Astrocyte (in vitro differentiated cells and primary cell): ENCODE measurements at regions not wholly inside any gene's neighbourhood (a gene's known extent, or its start where the extent isn't known, plus 50 kb on each side); places are given as distances from the start of the nearest gene placed in this dataset.

Experiments
- DNase-seq: peaks from one replicate; pipeline ENCODE4 v3.0.0-alpha.2; 2010; ENCODE audit warnings: low read depth
- FAIRE-seq: peaks from 2 replicates; lab custom pipeline; 2011; peaks lifted over from hg19 to GRCh38; lab: Jason Lieb, UNC
- H2AFZ ChIP-seq: 2 replicates; pipeline ENCODE4 v1.6.0; 2012; ENCODE audit warnings: low read depth, low read length, inconsistent platforms
- H3K27ac ChIP-seq: 2 replicates; pipeline ENCODE4 v1.5.1; 2011; ENCODE audit warnings: low read depth, low read length, inconsistent platforms
- H3K27me3 ChIP-seq: 2 replicates; pipeline ENCODE4 v1.6.0; 2011; ENCODE audit warnings: low read length, inconsistent platforms; ENCODE audit not compliant: insufficient read depth
- H3K36me3 ChIP-seq: 2 replicates; pipeline ENCODE4 v1.5.1; 2011; ENCODE audit warnings: low read length, inconsistent platforms; ENCODE audit not compliant: insufficient read depth
- H3K4me1 ChIP-seq: 2 replicates; pipeline ENCODE4 v1.5.1; 2011; ENCODE audit warnings: low read length, inconsistent platforms; ENCODE audit not compliant: insufficient read depth
- H3K4me2 ChIP-seq: 2 replicates; pipeline ENCODE4 v1.6.0; 2012; ENCODE audit warnings: low read length, inconsistent platforms
- H3K4me3 ChIP-seq: 2 replicates; pipeline ENCODE4 v1.5.1; 2011; ENCODE audit warnings: low read depth, mild to moderate bottlenecking, low read length, inconsistent platforms; ENCODE audit not compliant: insufficient read depth
- H3K79me2 ChIP-seq: 2 replicates; pipeline ENCODE4 v1.6.0; 2012; ENCODE audit warnings: mild to moderate bottlenecking, low read length, inconsistent platforms; ENCODE audit not compliant: insufficient read depth
- H3K9ac ChIP-seq: 2 replicates; pipeline ENCODE4 v1.6.0; 2012; ENCODE audit warnings: mild to moderate bottlenecking, low read length, inconsistent platforms
- H3K9me3 ChIP-seq: 2 replicates; pipeline ENCODE4 v1.5.1; 2012; ENCODE audit warnings: low read depth, mild to moderate bottlenecking, low read length, inconsistent platforms; ENCODE audit not compliant: insufficient read depth
- H4K20me1 ChIP-seq: 2 replicates; pipeline ENCODE4 v1.6.0; 2012; ENCODE audit warnings: low read length, inconsistent platforms; ENCODE audit not compliant: insufficient read depth
- H3K27ac Mint-ChIP-seq: one replicate; pipeline ENCODE4 v1.8.0; 2021; ENCODE audit warnings: mild to moderate bottlenecking, mixed read lengths; ENCODE audit not compliant: unreplicated experiment
- H3K27me3 Mint-ChIP-seq: one replicate; pipeline ENCODE4 v1.8.0; 2021; ENCODE audit warnings: low read depth, mixed read lengths; ENCODE audit not compliant: unreplicated experiment
- H3K36me3 Mint-ChIP-seq: one replicate; pipeline ENCODE4 v1.8.0; 2021; ENCODE audit warnings: low read depth, mixed read lengths; ENCODE audit not compliant: unreplicated experiment
- H3K4me1 Mint-ChIP-seq: one replicate; pipeline ENCODE4 v1.8.0; 2021; ENCODE audit warnings: low read depth, mixed read lengths; ENCODE audit not compliant: unreplicated experiment
- H3K4me3 Mint-ChIP-seq: one replicate; pipeline ENCODE4 v1.8.0; 2021; ENCODE audit warnings: mild to moderate bottlenecking, moderate library complexity, mixed read lengths; ENCODE audit not compliant: unreplicated experiment
- H3K9me3 Mint-ChIP-seq: one replicate; pipeline ENCODE4 v1.8.0; 2021; ENCODE audit warnings: mild to moderate bottlenecking, mixed read lengths; ENCODE audit not compliant: unreplicated experiment
- EZH2 ChIP-seq: IDR thresholded peaks from 2 replicates; pipeline ENCODE4 v1.6.1; 2012; ENCODE audit warnings: mild to moderate bottlenecking, low read length, inconsistent platforms; ENCODE audit not compliant: insufficient read depth
- TF ChIP-seq, protein P1 (sequence below): IDR thresholded peaks from 2 replicates; pipeline ENCODE4 v1.5.1; 2011; ENCODE audit warnings: low read depth, mild to moderate bottlenecking, inconsistent platforms, low read length, moderate library complexity; ENCODE audit not compliant: insufficient read depth

DNA sequence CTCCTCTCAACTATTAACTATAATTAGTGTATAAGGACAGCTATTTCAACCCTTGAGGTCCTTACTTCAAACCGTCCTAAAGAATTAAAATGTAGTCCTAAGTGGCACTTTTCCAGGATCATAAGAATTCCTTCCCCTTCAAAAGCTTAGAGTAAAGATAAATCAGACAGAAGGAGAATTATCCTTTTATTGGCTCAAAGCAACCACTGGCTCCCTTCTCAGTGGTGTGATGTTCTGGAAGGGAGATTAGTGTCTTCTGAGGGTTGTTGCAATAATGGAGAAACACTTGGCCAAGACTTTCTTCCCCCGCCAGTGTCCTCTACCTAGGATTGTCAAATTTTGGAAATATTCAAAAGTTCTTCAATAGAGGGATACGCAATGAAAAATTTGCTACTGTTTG lies 89.1 kb upstream of the PLEKHG1 start:
- no peak for DNase-seq
- no peak overlapping the region for H2AFZ ChIP-seq
- no peaks in the 10 kb centered on the region for H3K9me3 ChIP-seq
- H3K9ac ChIP-seq = no peak overlapping the region
- no peaks in the 10 kb centered on the region for H3K36me3 ChIP-seq
- H4K20me1 ChIP-seq = no peaks in the 10 kb centered on the region
- FAIRE-seq = no peak
- no peak overlapping the region for H3K4me3 ChIP-seq
- H3K9me3 Mint-ChIP-seq = peaks cover 2% of the 10 kb centered on the region
- H3K4me3 Mint-ChIP-seq = no peak overlapping the region
- H3K36me3 Mint-ChIP-seq = no peaks in the 10 kb centered on the region
- H3K4me1 Mint-ChIP-seq = no peaks in the 10 kb centered on the region
- H3K27me3 ChIP-seq = no peaks in the 10 kb centered on the region
- no peaks in the 10 kb centered on the region for H3K79me2 ChIP-seq
- H3K4me2 ChIP-seq = no peak overlapping the region
- H3K4me1 ChIP-seq = no peaks in the 10 kb centered on the region
- H3K27ac Mint-ChIP-seq = no peak overlapping the region
- H3K27ac ChIP-seq = no peak overlapping the region
- H3K27me3 Mint-ChIP-seq = peaks cover 6% of the 10 kb centered on the region
- TF ChIP-seq, protein P1, sequence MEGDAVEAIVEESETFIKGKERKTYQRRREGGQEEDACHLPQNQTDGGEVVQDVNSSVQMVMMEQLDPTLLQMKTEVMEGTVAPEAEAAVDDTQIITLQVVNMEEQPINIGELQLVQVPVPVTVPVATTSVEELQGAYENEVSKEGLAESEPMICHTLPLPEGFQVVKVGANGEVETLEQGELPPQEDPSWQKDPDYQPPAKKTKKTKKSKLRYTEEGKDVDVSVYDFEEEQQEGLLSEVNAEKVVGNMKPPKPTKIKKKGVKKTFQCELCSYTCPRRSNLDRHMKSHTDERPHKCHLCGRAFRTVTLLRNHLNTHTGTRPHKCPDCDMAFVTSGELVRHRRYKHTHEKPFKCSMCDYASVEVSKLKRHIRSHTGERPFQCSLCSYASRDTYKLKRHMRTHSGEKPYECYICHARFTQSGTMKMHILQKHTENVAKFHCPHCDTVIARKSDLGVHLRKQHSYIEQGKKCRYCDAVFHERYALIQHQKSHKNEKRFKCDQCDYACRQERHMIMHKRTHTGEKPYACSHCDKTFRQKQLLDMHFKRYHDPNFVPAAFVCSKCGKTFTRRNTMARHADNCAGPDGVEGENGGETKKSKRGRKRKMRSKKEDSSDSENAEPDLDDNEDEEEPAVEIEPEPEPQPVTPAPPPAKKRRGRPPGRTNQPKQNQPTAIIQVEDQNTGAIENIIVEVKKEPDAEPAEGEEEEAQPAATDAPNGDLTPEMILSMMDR = no peak
- TF ChIP-seq EZH2 = no peak

DNA sequence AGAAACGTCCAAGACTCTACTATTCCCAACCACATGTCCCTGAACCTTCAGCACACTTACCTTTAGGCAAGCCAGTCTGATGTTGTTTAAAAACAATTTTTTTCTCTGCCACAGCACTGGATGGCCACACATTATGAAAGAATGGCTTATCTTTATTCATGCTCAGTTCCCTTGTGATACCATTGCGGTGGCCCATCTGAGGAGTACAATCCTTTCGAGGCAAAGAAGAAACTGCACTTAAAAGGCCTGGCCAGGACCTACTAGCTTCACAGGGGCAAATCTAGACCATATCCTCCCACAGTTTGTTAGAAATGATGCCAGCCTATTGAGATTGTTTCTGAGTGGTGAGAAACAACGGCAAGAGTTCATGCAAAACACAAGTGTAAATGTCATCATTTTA lies 88.4 kb upstream of the PLEKHG1 start:
- Mint-ChIP-seq H3K4me1 (no peaks in the 10 kb centered on the region), H3K27ac (no peak overlapping the region), H3K4me3 (no peak overlapping the region), H3K27me3 (peaks cover 10% of the 10 kb centered on the region), H3K36me3 (no peaks in the 10 kb centered on the region), H3K9me3 (peaks cover 2% of the 10 kb centered on the region)
- no peaks in the 10 kb centered on the region for H3K36me3 ChIP-seq
- no peaks in the 10 kb centered on the region for H3K9me3 ChIP-seq
- no peak overlapping the region for H3K4me2 ChIP-seq
- no peak overlapping the region for H3K4me3 ChIP-seq
- H3K79me2 ChIP-seq = no peaks in the 10 kb centered on the region
- H3K27ac ChIP-seq = no peak overlapping the region
- TF ChIP-seq, protein P1 = no peak
- no peak for TF ChIP-seq EZH2
- H2AFZ ChIP-seq = no peak overlapping the region
- no peaks in the 10 kb centered on the region for H4K20me1 ChIP-seq
- DNase-seq = no peak
- H3K27me3 ChIP-seq = no peaks in the 10 kb centered on the region
- no peaks in the 10 kb centered on the region for H3K4me1 ChIP-seq
- no peak overlapping the region for H3K9ac ChIP-seq
- FAIRE-seq = no peak

DNA sequence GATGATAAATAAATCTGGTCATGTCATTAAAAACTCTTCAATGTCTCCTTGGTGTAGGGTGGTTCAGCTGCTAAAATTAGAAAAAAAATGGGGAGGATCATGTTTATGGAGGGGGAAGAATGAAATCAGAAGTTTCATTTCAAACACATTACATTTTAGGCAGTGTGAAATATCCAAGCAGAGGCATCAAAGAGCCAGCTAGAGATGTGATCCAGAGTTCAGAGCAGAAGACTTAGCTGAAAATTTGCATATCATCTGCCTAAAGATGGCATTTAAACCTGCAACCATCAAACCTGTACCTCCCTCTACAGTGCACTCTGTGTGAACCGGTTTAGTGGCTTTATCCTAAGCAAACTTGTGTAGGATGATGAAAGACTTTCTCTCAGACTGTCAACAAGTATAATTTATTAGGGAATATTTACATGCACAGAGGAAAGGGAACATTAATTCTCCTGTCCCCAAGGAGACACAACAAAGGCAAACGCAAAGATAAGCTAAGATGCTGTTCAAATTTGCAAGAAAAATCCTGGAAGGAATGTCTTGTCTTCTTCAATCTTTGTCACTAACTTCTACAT lies 84.8 kb upstream of the PLEKHG1 start:
- TF ChIP-seq EZH2 = no peak
- TF ChIP-seq, protein P1 = no peak
- no peak for FAIRE-seq
- no peaks in the 10 kb centered on the region for H4K20me1 ChIP-seq
- no peaks in the 10 kb centered on the region for H3K27me3 ChIP-seq
- DNase-seq = peak; percentile 37
- H3K36me3 ChIP-seq = no peaks in the 10 kb centered on the region
- no peak overlapping the region for H3K4me3 Mint-ChIP-seq
- H3K4me2 ChIP-seq = no peak overlapping the region
- no peaks in the 10 kb centered on the region for H3K79me2 ChIP-seq
- peaks cover 16% of the 10 kb centered on the region for H3K27me3 Mint-ChIP-seq
- H3K9me3 ChIP-seq = no peaks in the 10 kb centered on the region
- H3K36me3 Mint-ChIP-seq = no peaks in the 10 kb centered on the region
- peaks cover 2% of the 10 kb centered on the region for H3K4me1 Mint-ChIP-seq
- no peak overlapping the region for H2AFZ ChIP-seq
- no peak overlapping the region for H3K4me3 ChIP-seq
- H3K9me3 Mint-ChIP-seq = peaks cover 15% of the 10 kb centered on the region
- no peak overlapping the region for H3K9ac ChIP-seq
- H3K27ac Mint-ChIP-seq = no peak overlapping the region
- H3K27ac ChIP-seq = no peak overlapping the region
- no peaks in the 10 kb centered on the region for H3K4me1 ChIP-seq
